K562 (cell line): ENCODE measurements at regions not wholly inside any gene's neighbourhood (a gene's known extent, or its start where the extent isn't known, plus 50 kb on each side); places are given as distances from the start of the nearest gene placed in this dataset.

Experiments used
- HMGXB4 ChIP-seq: sonication (generic); formaldehyde crosslinking; IDR thresholded peaks from 2 replicates; pipeline ENCODE4 v1.8.1; 2023; ENCODE audit warnings: mild to moderate bottlenecking, missing genetic modification reagents
- KLF1 ChIP-seq: fragments of 450-650 bp; IDR thresholded peaks from 2 replicates; pipeline ENCODE4 v1.6.1; 2016; ENCODE audit warnings: missing genetic modification characterization, missing compliant biosample characterization
- TEAD2 ChIP-seq: fragments of 450-650 bp; IDR thresholded peaks from 2 replicates; pipeline ENCODE4 v1.6.1; 2016; ENCODE audit warnings: missing genetic modification characterization, control low read depth, missing compliant biosample characterization
- TFAP4 ChIP-seq: sonication (generic); formaldehyde crosslinking; IDR thresholded peaks from 2 replicates; pipeline ENCODE4 v1.8.0; 2022; ENCODE audit warnings: missing genetic modification reagents, mild to moderate bottlenecking, moderate library complexity, borderline replicate concordance
- ZNF174 ChIP-seq: fragments of 250-450 bp; sonication (Bioruptor Pico); IDR thresholded peaks from 2 replicates; pipeline ENCODE4 v1.4.0; 2020; ENCODE audit warnings: mild to moderate bottlenecking
- ZNF407 ChIP-seq: fragments of 450-650 bp; IDR thresholded peaks from 2 replicates; pipeline ENCODE4 v1.6.1; 2016; ENCODE audit warnings: low read depth

- TF ChIP-seq ZNF407 (no peak), HMGXB4 (no peak), ZNF174 (CRISPR knock-in tag) (no peak), TEAD2 (tag) (no peak), KLF1 (tag) (no peak), TFAP4 (CRISPR knock-in tag) (no peak)
Measured at GRCh38 chr12:92365836-92366235, 220.2 kb upstream of the BTG1 start (continued).
